MG63 (cell line): ENCODE measurements at regions not wholly inside any gene's neighbourhood (a gene's known extent, or its start where the extent isn't known, plus 50 kb on each side); places are given as distances from the start of the nearest gene placed in this dataset.

Experiments
- DNase-seq: peaks from one replicate; pipeline ENCODE4 v3.0.0-alpha.2; 2020
- H3K27me3 ChIP-seq: fragments of 250-450 bp; sonication (Bioruptor Pico); 2 replicates; pipeline ENCODE4 v1.5.1; 2020; ENCODE audit warnings: mild to moderate bottlenecking, moderate library complexity
- H3K36me3 ChIP-seq: fragments of 250-450 bp; sonication (Bioruptor Pico); 2 replicates; pipeline ENCODE4 v1.5.1; 2020; ENCODE audit warnings: mild to moderate bottlenecking, moderate library complexity
- H3K4me3 ChIP-seq: fragments of 250-450 bp; sonication (Bioruptor Pico); 2 replicates; pipeline ENCODE4 v1.5.1; 2020; ENCODE audit warnings: mild to moderate bottlenecking, moderate library complexity
- H3K9me3 ChIP-seq: fragments of 250-450 bp; sonication (Bioruptor Pico); 2 replicates; pipeline ENCODE4 v1.5.1; 2020; ENCODE audit warnings: mild to moderate bottlenecking, moderate library complexity

GRCh38 chr5:85741972-85742371, 875.8 kb upstream of the COX7C start:
- no peak for DNase-seq
- Histone ChIP-seq H3K36me3 (no peaks in the 10 kb centered on the region), H3K4me3 (no peak overlapping the region), H3K9me3 (no peaks in the 10 kb centered on the region), H3K27me3 (no peaks in the 10 kb centered on the region)

- H3K36me3 ChIP-seq = no peaks in the 10 kb centered on the region
These were observed 857.2 kb upstream of the COX7C start for GRCh38 chr5:85760519-85760918.

GRCh38 chr5:85769347-85769746, 848.4 kb upstream of the COX7C start:
- Histone ChIP-seq H3K27me3 (no peaks in the 10 kb centered on the region), H3K4me3 (no peak overlapping the region), H3K9me3 (no peaks in the 10 kb centered on the region; the same call in 1 of the 2 replicates), H3K36me3 (no peaks in the 10 kb centered on the region)
- DNase-seq = no peak

More at GRCh38 chr5:85760519-85760918, 857.2 kb upstream of the COX7C start:
- no peak for DNase-seq
- H3K9me3 ChIP-seq = no peaks in the 10 kb centered on the region
- H3K27me3 ChIP-seq = no peaks in the 10 kb centered on the region
- no peak overlapping the region for H3K4me3 ChIP-seq

GRCh38 chr5:85784746-85785145, 833.0 kb upstream of the COX7C start:
- H3K36me3 ChIP-seq = no peaks in the 10 kb centered on the region
- no peak overlapping the region for H3K4me3 ChIP-seq
- no peaks in the 10 kb centered on the region for H3K27me3 ChIP-seq
- no peak for DNase-seq
- no peaks in the 10 kb centered on the region for H3K9me3 ChIP-seq

- Histone ChIP-seq H3K9me3 (no peaks in the 10 kb centered on the region), H3K27me3 (no peaks in the 10 kb centered on the region), H3K36me3 (no peaks in the 10 kb centered on the region), H3K4me3 (no peak overlapping the region)
- DNase-seq = no peak
These were observed 804.6 kb upstream of the COX7C start for GRCh38 chr5:85813146-85813545.

- DNase-seq = no peak
- Histone ChIP-seq H3K9me3 (no peaks in the 10 kb centered on the region), H3K4me3 (no peak overlapping the region), H3K27me3 (no peaks in the 10 kb centered on the region), H3K36me3 (no peaks in the 10 kb centered on the region)
These were observed 803.1 kb upstream of the COX7C start for GRCh38 chr5:85814596-85814995.

- no peak overlapping the region for H3K4me3 ChIP-seq
- DNase-seq = no peak
- no peaks in the 10 kb centered on the region for H3K27me3 ChIP-seq
- H3K9me3 ChIP-seq = no peaks in the 10 kb centered on the region
- H3K36me3 ChIP-seq = no peaks in the 10 kb centered on the region
These were observed 794.0 kb upstream of the COX7C start for GRCh38 chr5:85823462-85824426.

DNA sequence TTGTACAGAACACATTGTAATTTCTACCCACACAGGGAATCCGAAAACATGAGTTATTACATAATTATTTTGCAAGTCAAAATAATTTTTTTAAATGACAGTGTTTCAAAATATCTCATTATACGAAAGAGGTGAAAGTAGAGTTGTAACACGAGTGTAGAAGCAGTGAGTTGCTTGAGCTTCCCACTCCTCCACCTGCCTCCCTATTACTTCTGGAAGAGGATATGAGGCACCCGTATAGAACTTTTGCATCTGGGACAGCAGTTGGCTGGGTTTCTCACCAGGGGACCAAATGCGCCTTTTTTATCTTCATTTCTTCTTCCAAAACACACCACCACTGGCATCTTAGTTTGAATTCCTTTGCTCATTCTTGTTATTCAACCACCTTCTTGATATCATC, 779.0 kb upstream of the COX7C start:
- no peak for DNase-seq
- Histone ChIP-seq H3K27me3 (no peaks in the 10 kb centered on the region), H3K36me3 (no peaks in the 10 kb centered on the region), H3K9me3 (no peaks in the 10 kb centered on the region), H3K4me3 (no peak overlapping the region)

GRCh38 chr5:85841653-85842052, 776.1 kb upstream of the COX7C start:
- no peak overlapping the region for H3K4me3 ChIP-seq
- DNase-seq = no peak
- no peaks in the 10 kb centered on the region for H3K9me3 ChIP-seq
- peaks cover 3% of the 10 kb centered on the region; the same call in 1 of the 2 replicates for H3K27me3 ChIP-seq
- no peaks in the 10 kb centered on the region for H3K36me3 ChIP-seq

GRCh38 chr5:85843535-85843934, 774.2 kb upstream of the COX7C start:
- no peaks in the 10 kb centered on the region for H3K36me3 ChIP-seq
- no peak for DNase-seq
- no peak overlapping the region for H3K4me3 ChIP-seq
- H3K9me3 ChIP-seq = no peaks in the 10 kb centered on the region
- peaks cover 3% of the 10 kb centered on the region; the same call in 1 of the 2 replicates for H3K27me3 ChIP-seq

DNA sequence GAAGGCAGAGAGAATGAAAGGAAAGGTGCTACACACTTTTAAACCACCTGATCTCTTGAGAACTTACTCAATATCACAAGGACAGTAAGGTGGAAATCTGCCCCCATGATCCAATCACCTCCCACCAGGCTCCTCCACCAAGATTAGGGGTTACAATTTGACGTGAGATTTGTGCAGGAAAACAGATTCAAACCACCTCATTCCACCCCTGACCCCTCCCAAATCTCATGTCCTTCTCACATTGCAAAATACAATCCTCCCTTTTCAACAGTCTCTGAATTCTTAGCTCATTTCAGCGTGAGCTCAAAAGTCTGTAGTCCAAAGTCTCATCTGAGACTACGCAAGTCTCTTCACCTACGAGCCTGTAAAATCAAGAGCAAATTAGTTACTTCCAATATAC, 768.3 kb upstream of the COX7C start:
- no peaks in the 10 kb centered on the region for H3K36me3 ChIP-seq
- H3K27me3 ChIP-seq = peaks cover 3% of the 10 kb centered on the region; the same call in 1 of the 2 replicates
- DNase-seq = no peak
- H3K4me3 ChIP-seq = no peak overlapping the region
- H3K9me3 ChIP-seq = no peaks in the 10 kb centered on the region

DNA sequence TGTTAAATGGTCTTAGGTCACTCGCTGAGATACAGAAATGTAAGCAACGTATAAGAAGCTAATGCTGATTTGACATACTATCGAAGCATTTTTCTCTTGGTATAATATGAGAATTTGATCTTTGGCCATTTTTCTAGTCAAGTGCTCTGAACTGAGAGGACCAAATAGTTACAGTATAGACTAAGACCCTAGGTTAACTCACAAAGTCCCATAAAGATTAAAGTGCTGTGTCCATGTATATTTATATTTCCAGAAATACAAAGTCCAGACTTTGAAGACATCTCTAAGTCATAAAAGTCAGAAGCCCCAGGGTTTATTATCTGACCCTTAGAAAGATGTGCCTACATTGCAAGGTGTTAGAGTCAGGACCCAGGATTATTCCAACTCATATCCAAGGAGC, 752.4 kb upstream of the COX7C start:
- Histone ChIP-seq H3K36me3 (no peaks in the 10 kb centered on the region), H3K4me3 (no peak overlapping the region), H3K9me3 (no peaks in the 10 kb centered on the region), H3K27me3 (no peaks in the 10 kb centered on the region)
- no peak for DNase-seq

- Histone ChIP-seq H3K36me3 (no peaks in the 10 kb centered on the region), H3K27me3 (no peaks in the 10 kb centered on the region), H3K9me3 (no peaks in the 10 kb centered on the region), H3K4me3 (no peak overlapping the region)
- no peak for DNase-seq
These were observed 749.7 kb upstream of the COX7C start for GRCh38 chr5:85868070-85868469.

- Histone ChIP-seq H3K9me3 (no peaks in the 10 kb centered on the region), H3K4me3 (no peak overlapping the region), H3K36me3 (no peaks in the 10 kb centered on the region), H3K27me3 (no peaks in the 10 kb centered on the region)
- DNase-seq = no peak
These were observed 723.7 kb upstream of the COX7C start for GRCh38 chr5:85893996-85894395.

DNA sequence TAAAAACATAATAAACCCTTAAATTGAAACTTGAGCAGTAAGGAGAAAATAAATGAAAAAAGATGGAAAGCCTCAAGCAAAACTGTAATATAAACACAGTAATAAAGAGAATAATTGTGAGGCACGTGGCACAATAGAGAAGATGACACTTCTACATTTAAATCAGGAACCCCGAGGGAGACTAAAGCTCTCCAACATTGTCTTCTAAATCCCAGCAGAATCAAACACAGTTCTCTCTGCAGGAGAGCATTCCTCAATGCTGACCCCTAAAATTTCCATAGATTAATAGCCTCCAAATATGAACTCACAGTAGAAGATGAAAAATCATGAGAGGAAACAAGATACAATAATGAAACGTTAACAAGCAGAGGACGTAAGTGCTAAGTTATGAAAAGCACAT, 721.2 kb upstream of the COX7C start:
- no peak overlapping the region for H3K4me3 ChIP-seq
- no peaks in the 10 kb centered on the region for H3K9me3 ChIP-seq
- no peaks in the 10 kb centered on the region for H3K36me3 ChIP-seq
- H3K27me3 ChIP-seq = no peaks in the 10 kb centered on the region
- DNase-seq = no peak

DNA sequence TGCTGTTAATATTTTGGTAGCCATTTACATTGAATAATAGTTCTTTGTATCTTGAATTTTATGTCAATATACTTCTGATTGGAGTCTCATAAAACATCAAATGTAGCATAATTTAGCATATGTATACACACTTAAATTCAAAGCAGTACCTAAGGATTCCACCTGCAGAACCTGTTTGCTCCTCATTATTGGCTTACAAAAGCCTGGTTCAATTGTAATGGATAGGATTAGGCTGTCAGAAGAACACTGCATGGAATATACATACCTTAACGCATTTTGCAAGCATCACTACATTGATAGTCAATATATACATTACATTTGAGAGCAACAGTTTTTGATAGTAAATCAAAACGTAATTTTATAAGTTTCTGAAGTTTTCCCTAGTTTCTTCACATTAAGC, 711.3 kb upstream of the COX7C start:
- no peaks in the 10 kb centered on the region for H3K36me3 ChIP-seq
- no peak overlapping the region for H3K4me3 ChIP-seq
- no peaks in the 10 kb centered on the region for H3K27me3 ChIP-seq
- H3K9me3 ChIP-seq = no peaks in the 10 kb centered on the region
- DNase-seq = no peak

DNA sequence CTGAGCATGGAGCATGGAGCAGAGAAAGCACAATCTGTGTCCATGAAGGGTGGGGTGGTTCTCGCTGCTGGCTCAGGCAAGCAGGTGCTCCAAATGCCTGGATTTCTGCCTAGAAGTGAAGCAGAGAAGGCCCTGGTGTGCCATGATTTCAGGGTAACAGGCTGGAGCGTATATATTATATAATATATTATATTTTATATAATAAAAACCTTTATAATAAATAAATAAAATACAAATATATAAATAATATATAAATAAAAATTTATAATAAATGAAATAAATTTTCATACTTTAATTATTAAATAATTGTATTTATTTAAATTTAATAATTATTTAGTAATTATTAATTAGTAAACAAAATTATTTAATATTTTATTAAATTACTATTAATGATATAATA, 707.4 kb upstream of the COX7C start:
- Histone ChIP-seq H3K36me3 (no peaks in the 10 kb centered on the region), H3K9me3 (no peaks in the 10 kb centered on the region), H3K4me3 (no peak overlapping the region), H3K27me3 (no peaks in the 10 kb centered on the region; the same call in 1 of the 2 replicates)
- no peak for DNase-seq

- H3K9me3 ChIP-seq = no peaks in the 10 kb centered on the region; the same call in 1 of the 2 replicates
- DNase-seq = no peak
- H3K36me3 ChIP-seq = no peaks in the 10 kb centered on the region
- H3K27me3 ChIP-seq = no peaks in the 10 kb centered on the region
- no peak overlapping the region for H3K4me3 ChIP-seq
These were observed 696.8 kb upstream of the COX7C start for GRCh38 chr5:85920984-85921383.
